ENCODE measurements at regions not wholly inside any gene's neighbourhood (a gene's known extent, or its start where the extent isn't known, plus 50 kb on each side); places are given as distances from the start of the nearest gene placed in this dataset.

DNA sequence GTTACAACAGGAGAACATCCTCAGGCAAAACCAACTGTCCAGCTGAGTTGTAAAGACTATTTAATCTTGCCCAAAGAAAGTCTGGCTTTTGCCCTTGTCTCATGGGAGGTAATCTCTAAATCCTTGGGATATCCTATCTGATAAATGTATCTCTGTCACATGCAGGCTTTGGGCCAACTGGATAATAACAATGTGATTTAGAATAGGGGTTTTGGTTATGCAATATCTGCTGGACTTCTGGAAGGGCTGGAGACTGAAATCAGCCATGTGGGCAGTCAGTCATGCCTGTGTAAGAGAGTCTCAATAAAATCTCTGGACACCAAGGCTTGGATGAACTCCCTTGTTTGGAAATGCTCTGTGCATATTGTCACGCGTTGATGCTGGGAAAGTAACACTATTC, 56.3 kb upstream of the PRL start:
- H3K27ac ChIP-seq (ENCODE audit: low read depth, low read length) = no peak overlapping the region
- Mint-ChIP-seq H3K4me1 (peaks cover 3% of the 10 kb centered on the region), H3K9me3 (peaks cover 10% of the 10 kb centered on the region), H3K27ac (no peak overlapping the region), H3K4me3 (no peak overlapping the region), H3K36me3 (ENCODE audit: low read depth) (no peaks in the 10 kb centered on the region), H3K27me3 (ENCODE audit: insufficient read depth) (no peaks in the 10 kb centered on the region)
- TF ChIP-seq, protein P1, sequence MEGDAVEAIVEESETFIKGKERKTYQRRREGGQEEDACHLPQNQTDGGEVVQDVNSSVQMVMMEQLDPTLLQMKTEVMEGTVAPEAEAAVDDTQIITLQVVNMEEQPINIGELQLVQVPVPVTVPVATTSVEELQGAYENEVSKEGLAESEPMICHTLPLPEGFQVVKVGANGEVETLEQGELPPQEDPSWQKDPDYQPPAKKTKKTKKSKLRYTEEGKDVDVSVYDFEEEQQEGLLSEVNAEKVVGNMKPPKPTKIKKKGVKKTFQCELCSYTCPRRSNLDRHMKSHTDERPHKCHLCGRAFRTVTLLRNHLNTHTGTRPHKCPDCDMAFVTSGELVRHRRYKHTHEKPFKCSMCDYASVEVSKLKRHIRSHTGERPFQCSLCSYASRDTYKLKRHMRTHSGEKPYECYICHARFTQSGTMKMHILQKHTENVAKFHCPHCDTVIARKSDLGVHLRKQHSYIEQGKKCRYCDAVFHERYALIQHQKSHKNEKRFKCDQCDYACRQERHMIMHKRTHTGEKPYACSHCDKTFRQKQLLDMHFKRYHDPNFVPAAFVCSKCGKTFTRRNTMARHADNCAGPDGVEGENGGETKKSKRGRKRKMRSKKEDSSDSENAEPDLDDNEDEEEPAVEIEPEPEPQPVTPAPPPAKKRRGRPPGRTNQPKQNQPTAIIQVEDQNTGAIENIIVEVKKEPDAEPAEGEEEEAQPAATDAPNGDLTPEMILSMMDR (conservative IDR thresholded peaks at IDR 0.05) = no peak
- H3K36me3 ChIP-seq (ENCODE audit: control insufficient read depth, insufficient read depth, low read length) = no peaks in the 10 kb centered on the region
- no peaks in the 10 kb centered on the region for H3K9me3 ChIP-seq (ENCODE audit: control insufficient read depth, low read length)
- no peaks in the 10 kb centered on the region for H3K27me3 ChIP-seq (ENCODE audit: control insufficient read depth, insufficient read depth, low read length, poor library complexity, severe bottlenecking)
- WGBS, 2 experiments (ENCODE audit: insufficient coverage in 1 of 2, insufficient read length in 1 of 2) = 100% methylated on average over 2 of the region's 2 CpGs
- H3K9ac ChIP-seq (ENCODE audit: extremely low read depth, low read length, poor library complexity, severe bottlenecking) = no peak overlapping the region
- H3K4me1 ChIP-seq (ENCODE audit: control insufficient read depth, insufficient read depth, low read length) = no peaks in the 10 kb centered on the region
- DNase-seq = no peak
- no peak overlapping the region for H3K4me3 ChIP-seq (ENCODE audit: low read length)

DNA sequence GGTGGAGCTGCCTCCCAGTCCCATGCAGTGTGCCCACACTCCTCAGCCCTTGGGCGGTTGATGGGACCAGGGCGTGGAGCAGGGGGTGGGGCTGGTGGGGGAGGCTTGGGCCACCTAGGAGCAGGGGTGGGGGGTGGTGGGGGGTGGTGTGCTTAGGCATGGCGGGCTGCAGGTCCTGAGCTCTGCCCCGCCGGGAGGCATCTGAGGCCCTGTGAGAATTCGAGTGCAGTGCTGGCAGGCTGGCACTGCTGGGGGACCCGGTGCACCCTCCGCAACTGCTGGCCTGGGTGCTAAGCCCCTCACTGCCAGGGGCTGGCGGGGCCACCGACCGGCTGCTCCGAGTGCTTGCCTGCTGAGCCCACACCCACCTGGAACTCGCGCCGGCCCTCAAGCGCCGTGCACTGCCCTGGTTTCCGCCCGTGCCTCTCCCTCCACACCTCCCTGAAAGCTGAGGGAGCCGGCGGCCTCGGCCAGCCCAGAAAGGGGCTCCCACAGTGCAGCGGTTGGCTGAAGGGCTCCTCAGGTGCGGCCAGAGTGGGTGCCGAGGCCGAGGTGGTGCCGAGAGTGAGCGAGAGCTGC, 59.6 kb upstream of the PRL start:
- peaks cover 10% of the 10 kb centered on the region for H3K9me3 Mint-ChIP-seq
- H3K27me3 ChIP-seq (ENCODE audit: control insufficient read depth, insufficient read depth, low read length, poor library complexity, severe bottlenecking) = no peaks in the 10 kb centered on the region
- H3K27ac ChIP-seq (ENCODE audit: low read depth, low read length) = no peak overlapping the region
- H3K4me3 Mint-ChIP-seq = no peak overlapping the region
- DNase-seq = no peak
- H3K36me3 ChIP-seq (ENCODE audit: control insufficient read depth, insufficient read depth, low read length) = no peaks in the 10 kb centered on the region
- 88 to 93% methylated on average over 5 to 28 of the region's 28 CpGs for WGBS, 2 experiments (ENCODE audit: insufficient coverage in 1 of 2, insufficient read length in 1 of 2)
- no peak overlapping the region for H3K4me3 ChIP-seq (ENCODE audit: low read length)
- H3K27me3 Mint-ChIP-seq (ENCODE audit: insufficient read depth) = no peaks in the 10 kb centered on the region
- H3K4me1 Mint-ChIP-seq = peaks cover 3% of the 10 kb centered on the region
- no peaks in the 10 kb centered on the region for H3K4me1 ChIP-seq (ENCODE audit: control insufficient read depth, insufficient read depth, low read length)
- H3K9ac ChIP-seq (ENCODE audit: extremely low read depth, low read length, poor library complexity, severe bottlenecking) = no peak overlapping the region
- no peaks in the 10 kb centered on the region for H3K36me3 Mint-ChIP-seq (ENCODE audit: low read depth)
- H3K9me3 ChIP-seq (ENCODE audit: control insufficient read depth, low read length) = peaks cover under 1% of the 10 kb centered on the region
- no peak overlapping the region for H3K27ac Mint-ChIP-seq
- TF ChIP-seq, protein P1 (conservative IDR thresholded peaks at IDR 0.05) = no peak

DNA sequence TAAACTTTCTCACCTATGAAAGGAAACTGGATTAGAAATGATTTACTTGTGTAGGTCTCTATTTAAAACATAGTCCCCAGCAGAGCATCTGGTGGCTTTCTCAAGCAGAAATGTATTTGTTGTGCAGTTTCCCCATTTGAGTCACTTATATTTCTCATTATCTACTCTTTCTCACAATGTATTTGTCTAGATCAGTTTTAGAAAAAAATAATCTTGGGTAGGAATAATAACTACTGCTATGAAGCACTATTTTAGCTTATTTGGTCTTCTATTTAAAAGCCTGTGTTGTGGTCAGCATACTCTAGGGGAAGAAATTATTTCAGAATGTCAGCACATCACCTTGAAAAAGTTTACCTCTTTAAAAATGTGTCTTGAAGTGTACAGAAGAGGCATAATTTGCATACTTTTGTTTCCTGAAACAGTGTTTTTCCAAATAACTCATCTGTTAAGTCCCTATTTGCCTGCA, 60.9 kb upstream of the PRL start:
- Mint-ChIP-seq H3K27ac (no peak overlapping the region), H3K9me3 (peaks cover 16% of the 10 kb centered on the region)

More for the DNA sequence above, 60.9 kb upstream of the PRL start:
- peaks cover 6% of the 10 kb centered on the region for H3K9me3 ChIP-seq (ENCODE audit: control insufficient read depth, low read length)
- H3K9ac ChIP-seq (ENCODE audit: extremely low read depth, low read length, poor library complexity, severe bottlenecking) = no peak overlapping the region
- TF ChIP-seq, protein P1 (conservative IDR thresholded peaks at IDR 0.05) = no peak
- Mint-ChIP-seq H3K4me1 (peaks cover 6% of the 10 kb centered on the region), H3K27me3 (ENCODE audit: insufficient read depth) (peaks cover 1% of the 10 kb centered on the region), H3K36me3 (ENCODE audit: low read depth) (no peaks in the 10 kb centered on the region), H3K4me3 (no peak overlapping the region)
- H3K4me3 ChIP-seq (ENCODE audit: low read length) = no peak overlapping the region
- no peak for DNase-seq
- no peaks in the 10 kb centered on the region for H3K36me3 ChIP-seq (ENCODE audit: control insufficient read depth, insufficient read depth, low read length)
- H3K27ac ChIP-seq (ENCODE audit: low read depth, low read length) = no peak overlapping the region
- no peaks in the 10 kb centered on the region for H3K27me3 ChIP-seq (ENCODE audit: control insufficient read depth, insufficient read depth, low read length, poor library complexity, severe bottlenecking)
- H3K4me1 ChIP-seq (ENCODE audit: control insufficient read depth, insufficient read depth, low read length) = no peaks in the 10 kb centered on the region
